ENCODE measurements at regions not wholly inside any gene's neighbourhood (a gene's known extent, or its start where the extent isn't known, plus 50 kb on each side); places are given as distances from the start of the nearest gene placed in this dataset.

DNA sequence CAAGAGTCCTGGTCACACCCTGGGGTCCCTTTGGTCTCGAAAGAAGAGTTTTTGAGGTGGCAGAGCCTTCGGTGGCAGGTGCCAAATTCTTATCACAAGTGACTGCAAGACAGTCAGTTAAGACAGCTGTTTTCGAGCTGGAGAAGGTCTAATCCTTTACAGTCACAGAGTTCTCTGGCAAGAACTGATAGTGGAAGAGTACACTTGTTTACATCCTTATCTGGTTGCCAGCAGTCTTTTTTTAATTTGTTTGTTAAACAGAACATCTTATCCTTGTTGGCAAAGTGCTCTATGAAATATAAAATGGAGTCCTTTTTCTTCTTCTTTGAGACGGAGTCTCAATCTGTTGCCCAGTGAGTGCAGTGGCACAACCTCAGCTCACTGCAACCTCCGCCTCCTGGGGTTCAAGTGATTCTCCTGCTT lies 50.4 kb upstream of the ELOVL6 start:
- no peak for DNase-seq (ENCODE audit: low spot score in 2 of 2)
- no peaks in the 10 kb centered on the region for H3K27me3 ChIP-seq
- no peaks in the 10 kb centered on the region for H3K4me1 ChIP-seq
- H3K4me3 ChIP-seq = no peak overlapping the region
- intact Hi-C loops (cut with DNase I; ENCODE audit: low total_unique reads) = no loop called here
- H3K27ac ChIP-seq = no peak overlapping the region
- no peaks in the 10 kb centered on the region for H3K36me3 ChIP-seq
- TF ChIP-seq POLR2A (IDR thresholded peaks at IDR 0.05) (no peak), POLR2AphosphoS5 (IDR thresholded peaks at IDR 0.05) (no peak)
- TF ChIP-seq, protein P1, sequence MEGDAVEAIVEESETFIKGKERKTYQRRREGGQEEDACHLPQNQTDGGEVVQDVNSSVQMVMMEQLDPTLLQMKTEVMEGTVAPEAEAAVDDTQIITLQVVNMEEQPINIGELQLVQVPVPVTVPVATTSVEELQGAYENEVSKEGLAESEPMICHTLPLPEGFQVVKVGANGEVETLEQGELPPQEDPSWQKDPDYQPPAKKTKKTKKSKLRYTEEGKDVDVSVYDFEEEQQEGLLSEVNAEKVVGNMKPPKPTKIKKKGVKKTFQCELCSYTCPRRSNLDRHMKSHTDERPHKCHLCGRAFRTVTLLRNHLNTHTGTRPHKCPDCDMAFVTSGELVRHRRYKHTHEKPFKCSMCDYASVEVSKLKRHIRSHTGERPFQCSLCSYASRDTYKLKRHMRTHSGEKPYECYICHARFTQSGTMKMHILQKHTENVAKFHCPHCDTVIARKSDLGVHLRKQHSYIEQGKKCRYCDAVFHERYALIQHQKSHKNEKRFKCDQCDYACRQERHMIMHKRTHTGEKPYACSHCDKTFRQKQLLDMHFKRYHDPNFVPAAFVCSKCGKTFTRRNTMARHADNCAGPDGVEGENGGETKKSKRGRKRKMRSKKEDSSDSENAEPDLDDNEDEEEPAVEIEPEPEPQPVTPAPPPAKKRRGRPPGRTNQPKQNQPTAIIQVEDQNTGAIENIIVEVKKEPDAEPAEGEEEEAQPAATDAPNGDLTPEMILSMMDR (IDR thresholded peaks at IDR 0.05) = no peak
- no peaks in the 10 kb centered on the region for H3K9me3 ChIP-seq
